ENCODE measurements at regions not wholly inside any gene's neighbourhood (a gene's known extent, or its start where the extent isn't known, plus 50 kb on each side); places are given as distances from the start of the nearest gene placed in this dataset.

DNA sequence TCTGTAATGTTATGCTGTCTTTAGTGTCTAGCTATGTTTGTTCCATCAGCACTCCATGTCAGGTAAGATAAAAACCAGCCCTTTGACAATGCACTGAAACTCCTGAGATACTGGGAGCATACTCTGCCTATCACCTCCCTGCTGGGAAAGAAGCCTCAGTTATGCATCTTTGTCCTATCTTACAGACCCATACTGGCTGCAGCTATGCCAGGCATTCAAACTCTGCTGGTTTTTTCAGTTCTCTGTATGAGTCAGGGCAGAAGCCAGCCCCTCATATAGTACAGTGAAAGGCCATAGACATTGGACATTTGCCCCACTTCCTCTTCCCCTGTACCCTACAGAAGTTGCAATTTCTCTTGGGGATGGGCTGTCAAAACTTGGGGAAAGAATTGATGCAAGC is 181.1 kb upstream of the RGPD4 start:
- intact Hi-C loops (cut with DNase I; ENCODE audit: low total_unique reads): no loop called here
- DNase-seq: no peak
- Histone ChIP-seq H3K36me3 (no peaks in the 10 kb centered on the region), H3K9me3 (no peaks in the 10 kb centered on the region), H3K27me3 (no peaks in the 10 kb centered on the region), H3K4me3 (no peak overlapping the region), H3K4me1 (no peaks in the 10 kb centered on the region), H3K27ac (no peak overlapping the region)
- no peak for TF ChIP-seq POLR2A (IDR thresholded peaks at IDR 0.05)
- TF ChIP-seq, protein P1, sequence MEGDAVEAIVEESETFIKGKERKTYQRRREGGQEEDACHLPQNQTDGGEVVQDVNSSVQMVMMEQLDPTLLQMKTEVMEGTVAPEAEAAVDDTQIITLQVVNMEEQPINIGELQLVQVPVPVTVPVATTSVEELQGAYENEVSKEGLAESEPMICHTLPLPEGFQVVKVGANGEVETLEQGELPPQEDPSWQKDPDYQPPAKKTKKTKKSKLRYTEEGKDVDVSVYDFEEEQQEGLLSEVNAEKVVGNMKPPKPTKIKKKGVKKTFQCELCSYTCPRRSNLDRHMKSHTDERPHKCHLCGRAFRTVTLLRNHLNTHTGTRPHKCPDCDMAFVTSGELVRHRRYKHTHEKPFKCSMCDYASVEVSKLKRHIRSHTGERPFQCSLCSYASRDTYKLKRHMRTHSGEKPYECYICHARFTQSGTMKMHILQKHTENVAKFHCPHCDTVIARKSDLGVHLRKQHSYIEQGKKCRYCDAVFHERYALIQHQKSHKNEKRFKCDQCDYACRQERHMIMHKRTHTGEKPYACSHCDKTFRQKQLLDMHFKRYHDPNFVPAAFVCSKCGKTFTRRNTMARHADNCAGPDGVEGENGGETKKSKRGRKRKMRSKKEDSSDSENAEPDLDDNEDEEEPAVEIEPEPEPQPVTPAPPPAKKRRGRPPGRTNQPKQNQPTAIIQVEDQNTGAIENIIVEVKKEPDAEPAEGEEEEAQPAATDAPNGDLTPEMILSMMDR (IDR thresholded peaks at IDR 0.05): no peak

DNA sequence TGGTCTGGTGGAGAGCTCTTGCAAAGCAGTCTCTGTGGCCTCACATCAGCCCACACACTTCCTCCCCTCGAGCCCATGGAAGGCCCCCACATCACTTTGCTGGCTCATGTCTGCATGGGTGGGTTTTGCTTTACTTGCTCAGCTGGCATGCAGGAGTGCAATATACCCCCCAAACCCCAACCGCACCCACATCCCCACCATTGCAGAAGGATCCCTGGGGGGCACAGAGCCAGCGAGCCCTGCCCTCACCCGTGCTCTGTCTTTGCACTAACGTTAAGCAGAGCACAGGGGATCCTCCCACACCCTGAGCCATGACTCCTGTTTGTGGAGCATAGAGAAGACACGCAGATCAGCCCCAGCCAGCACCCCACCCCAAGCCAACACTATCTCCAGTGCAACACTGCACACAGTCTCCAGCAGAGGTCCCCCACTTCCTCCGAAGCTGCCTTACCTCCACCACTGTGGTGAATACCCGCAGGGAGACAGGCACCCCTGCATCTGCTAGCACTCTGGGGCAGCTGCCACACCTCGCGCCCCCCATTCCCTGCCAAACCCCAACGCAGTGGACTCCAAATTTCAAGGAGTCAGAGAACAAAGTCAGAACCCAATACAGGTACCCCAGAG is 177.8 kb upstream of the RGPD4 start:
- no peak for DNase-seq
- H3K27me3 ChIP-seq: no peaks in the 10 kb centered on the region
- intact Hi-C loops (cut with DNase I; ENCODE audit: low total_unique reads): no loop called here

GRCh38 chr2:107657049-107657448 is 169.6 kb upstream of the RGPD4 start:
- Histone ChIP-seq H3K4me1 (no peaks in the 10 kb centered on the region), H3K9me3 (no peaks in the 10 kb centered on the region), H3K27ac (no peak overlapping the region), H3K4me3 (no peak overlapping the region), H3K36me3 (no peaks in the 10 kb centered on the region), H3K27me3 (no peaks in the 10 kb centered on the region)
- intact Hi-C loops (cut with DNase I; ENCODE audit: low total_unique reads): no loop called here
- TF ChIP-seq, protein P1 (IDR thresholded peaks at IDR 0.05): no peak
- no peak for TF ChIP-seq POLR2A (IDR thresholded peaks at IDR 0.05)
- DNase-seq: no peak

More for the DNA sequence above, 177.8 kb upstream of the RGPD4 start:
- no peaks in the 10 kb centered on the region for H3K4me1 ChIP-seq
- no peak overlapping the region for H3K27ac ChIP-seq
- no peaks in the 10 kb centered on the region for H3K36me3 ChIP-seq
- no peaks in the 10 kb centered on the region for H3K9me3 ChIP-seq
- TF ChIP-seq, protein P1 (IDR thresholded peaks at IDR 0.05): no peak
- no peak for TF ChIP-seq POLR2A (IDR thresholded peaks at IDR 0.05)
- no peak overlapping the region for H3K4me3 ChIP-seq

DNA sequence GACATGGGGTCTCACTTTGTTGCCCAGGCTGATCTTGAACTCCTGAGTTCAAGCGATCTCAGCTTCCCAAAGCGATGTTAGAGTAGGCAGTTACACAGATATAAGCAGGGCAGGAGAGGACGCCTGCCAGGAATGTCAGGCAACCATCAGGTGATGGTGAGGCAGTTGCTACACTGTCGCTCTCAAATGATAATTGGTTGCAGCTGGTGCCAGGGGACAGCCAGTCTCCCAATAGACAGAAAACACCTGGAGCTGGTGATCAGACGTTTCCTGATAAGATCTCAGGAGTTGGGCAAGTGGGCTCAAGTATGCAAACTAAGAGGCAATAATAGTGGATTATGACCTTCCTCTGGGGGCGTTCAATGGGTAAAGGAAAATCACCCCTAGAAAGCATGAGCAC is 163.1 kb upstream of the RGPD4 start:
- H3K9me3 ChIP-seq: no peaks in the 10 kb centered on the region
- H3K27ac ChIP-seq: no peak overlapping the region
- no peaks in the 10 kb centered on the region for H3K27me3 ChIP-seq
- intact Hi-C loops (cut with DNase I; ENCODE audit: low total_unique reads): no loop called here
- no peak overlapping the region for H3K4me3 ChIP-seq
- no peaks in the 10 kb centered on the region for H3K4me1 ChIP-seq
- no peak for TF ChIP-seq POLR2A (IDR thresholded peaks at IDR 0.05)
- TF ChIP-seq, protein P1 (IDR thresholded peaks at IDR 0.05): no peak
- no peaks in the 10 kb centered on the region for H3K36me3 ChIP-seq
- DNase-seq: no peak

DNA sequence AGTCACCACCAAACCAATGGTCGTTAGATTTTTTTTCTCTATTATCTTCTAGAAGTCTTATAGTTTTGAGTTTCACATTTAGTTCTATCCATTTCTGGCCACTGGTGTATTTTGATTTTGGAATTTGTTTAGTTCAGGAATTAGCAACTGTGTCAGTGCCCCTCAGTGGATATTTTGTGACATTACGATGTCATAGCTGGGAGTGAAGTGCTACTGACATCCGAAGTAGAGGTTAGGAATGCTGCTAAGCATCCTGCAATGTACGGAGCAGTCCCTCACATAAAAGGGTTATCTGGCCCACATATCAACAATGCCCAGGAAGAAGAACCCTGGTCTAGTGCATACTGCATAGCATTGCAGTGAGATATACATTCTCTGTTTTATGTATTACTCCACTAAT is 157.4 kb upstream of the RGPD4 start:
- Histone ChIP-seq H3K36me3 (no peaks in the 10 kb centered on the region), H3K27me3 (no peaks in the 10 kb centered on the region), H3K4me3 (no peak overlapping the region), H3K27ac (no peak overlapping the region), H3K4me1 (no peaks in the 10 kb centered on the region), H3K9me3 (no peaks in the 10 kb centered on the region)
- intact Hi-C loops (cut with DNase I; ENCODE audit: low total_unique reads): no loop called here
- no peak for TF ChIP-seq POLR2A (IDR thresholded peaks at IDR 0.05)
- TF ChIP-seq, protein P1 (IDR thresholded peaks at IDR 0.05): no peak
- DNase-seq: no peak

Measured in uterus (tissue), 3 donors.